Left forelimb (tissue), 1 donor: ENCODE measurements at regions not wholly inside any gene's neighbourhood (a gene's known extent, or its start where the extent isn't known, plus 50 kb on each side); places are given as distances from the start of the nearest gene placed in this dataset.

Experiments
- DNase-seq: peaks from one replicate; pipeline ENCODE4 v3.0.0-alpha.2; 2018; ENCODE audit warnings: low spot score

DNA sequence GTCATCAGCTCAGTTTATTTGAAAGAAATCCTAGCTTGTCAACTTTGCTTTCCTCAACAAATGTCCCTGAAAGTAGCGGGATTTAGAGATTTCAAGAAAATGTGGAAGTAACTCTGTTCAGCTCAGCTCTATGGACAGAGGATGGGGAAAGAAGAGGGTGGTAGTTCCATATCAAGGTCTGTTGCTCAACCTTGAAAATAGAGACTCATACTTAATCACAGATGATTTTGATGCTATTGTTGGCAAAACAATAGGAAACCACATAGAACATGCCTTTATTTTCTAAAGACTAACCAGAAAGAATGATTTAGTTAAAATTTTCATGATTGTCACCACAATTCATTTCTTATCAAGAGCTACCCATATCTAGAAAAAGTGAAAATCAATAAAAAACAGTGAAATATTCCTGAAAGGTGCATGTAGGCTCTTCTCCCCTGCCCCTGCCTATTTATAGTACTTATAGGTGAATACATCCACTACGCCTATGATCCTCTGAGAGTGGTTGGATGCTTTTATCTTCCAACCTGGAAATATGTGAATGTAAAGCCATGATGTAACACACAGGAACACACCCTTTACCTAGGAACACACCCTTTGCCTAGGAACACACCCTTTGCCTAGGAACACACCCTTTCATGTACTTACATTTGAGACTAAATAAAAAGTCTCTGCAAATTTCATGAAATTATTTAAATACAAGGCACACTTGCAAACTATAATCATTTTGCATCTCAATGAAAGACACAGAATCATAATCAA, 65.8 kb downstream of the ETAA1 start:
- DNase-seq, result no peak

DNA sequence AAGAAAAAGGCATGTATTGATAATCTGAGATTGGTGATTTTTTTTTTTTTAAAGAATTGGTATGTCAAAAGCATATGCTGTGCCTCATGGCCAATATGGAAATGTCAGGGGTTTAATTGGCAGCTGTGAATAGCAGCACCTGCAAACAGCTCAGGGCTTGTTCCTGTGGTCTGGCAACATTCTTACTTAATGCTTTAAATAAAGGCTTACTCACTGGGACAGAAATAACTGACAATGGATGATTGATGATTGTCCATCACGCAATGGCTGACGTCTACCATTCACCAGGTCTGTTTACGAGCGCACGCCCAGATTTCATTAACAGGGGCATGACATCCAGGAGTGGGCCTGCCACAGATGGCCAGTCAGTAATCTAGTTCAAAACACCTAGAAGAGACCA, 66.7 kb downstream of the ETAA1 start:
- DNase-seq, result no peak

DNA sequence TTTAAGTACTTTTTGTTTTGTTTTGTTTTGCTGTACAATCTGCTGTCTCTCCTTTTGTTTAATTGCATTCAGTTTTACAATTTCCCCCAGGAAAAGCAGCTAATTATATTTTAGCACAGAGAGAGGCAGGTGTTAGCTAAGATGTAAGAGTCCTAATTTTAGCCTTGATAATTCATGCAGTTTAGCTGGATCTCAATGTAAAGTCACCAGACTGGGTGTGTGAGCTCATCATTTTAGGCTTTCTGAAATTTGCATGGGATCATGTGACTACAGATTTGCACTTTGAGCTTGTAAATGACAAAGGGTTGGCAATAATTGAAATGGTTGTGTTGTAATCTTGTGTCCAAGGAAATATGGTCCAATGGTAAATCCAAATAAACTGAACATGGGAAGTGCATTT, 68.5 kb downstream of the ETAA1 start:
- DNase-seq, result no peak

DNA sequence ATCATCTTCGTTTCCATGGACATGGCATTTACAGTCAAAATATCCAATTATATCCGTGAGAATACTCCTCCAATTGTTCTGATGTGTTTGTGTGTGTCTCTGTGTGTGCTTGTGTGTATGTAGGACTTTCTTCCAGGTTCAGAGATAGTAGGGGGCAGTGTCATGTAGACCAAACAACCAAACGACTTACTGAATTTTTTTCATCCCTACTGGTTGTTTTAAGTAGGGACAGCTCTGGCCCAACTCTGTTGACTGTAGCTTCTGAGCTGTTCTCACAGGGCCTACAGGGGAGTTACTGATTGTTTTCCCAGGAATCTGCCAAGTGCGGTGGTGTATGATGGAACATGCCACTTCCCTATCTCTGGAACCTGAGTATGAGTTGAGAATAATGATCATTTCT, 69.6 kb downstream of the ETAA1 start:
- DNase-seq, result no peak

DNA sequence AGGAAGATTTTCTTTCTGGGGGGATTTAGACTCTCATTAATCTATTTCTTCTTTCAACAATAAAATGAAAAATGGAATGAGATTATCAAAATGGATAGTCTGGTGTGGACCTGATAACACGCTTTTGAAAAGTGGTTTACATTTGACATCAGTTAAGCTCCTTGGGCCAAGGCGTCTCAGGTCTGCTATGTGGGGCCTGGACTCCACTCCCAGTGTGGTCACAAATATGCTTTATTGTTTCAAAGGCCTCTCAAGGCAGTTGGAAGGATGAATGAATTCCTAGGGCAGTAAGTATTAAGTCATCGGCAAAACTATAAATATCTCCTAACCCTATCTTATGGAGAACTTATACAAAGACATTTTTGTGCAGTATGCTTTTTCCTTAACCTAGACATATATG, 74.5 kb downstream of the ETAA1 start:
- DNase-seq, result no peak

DNA sequence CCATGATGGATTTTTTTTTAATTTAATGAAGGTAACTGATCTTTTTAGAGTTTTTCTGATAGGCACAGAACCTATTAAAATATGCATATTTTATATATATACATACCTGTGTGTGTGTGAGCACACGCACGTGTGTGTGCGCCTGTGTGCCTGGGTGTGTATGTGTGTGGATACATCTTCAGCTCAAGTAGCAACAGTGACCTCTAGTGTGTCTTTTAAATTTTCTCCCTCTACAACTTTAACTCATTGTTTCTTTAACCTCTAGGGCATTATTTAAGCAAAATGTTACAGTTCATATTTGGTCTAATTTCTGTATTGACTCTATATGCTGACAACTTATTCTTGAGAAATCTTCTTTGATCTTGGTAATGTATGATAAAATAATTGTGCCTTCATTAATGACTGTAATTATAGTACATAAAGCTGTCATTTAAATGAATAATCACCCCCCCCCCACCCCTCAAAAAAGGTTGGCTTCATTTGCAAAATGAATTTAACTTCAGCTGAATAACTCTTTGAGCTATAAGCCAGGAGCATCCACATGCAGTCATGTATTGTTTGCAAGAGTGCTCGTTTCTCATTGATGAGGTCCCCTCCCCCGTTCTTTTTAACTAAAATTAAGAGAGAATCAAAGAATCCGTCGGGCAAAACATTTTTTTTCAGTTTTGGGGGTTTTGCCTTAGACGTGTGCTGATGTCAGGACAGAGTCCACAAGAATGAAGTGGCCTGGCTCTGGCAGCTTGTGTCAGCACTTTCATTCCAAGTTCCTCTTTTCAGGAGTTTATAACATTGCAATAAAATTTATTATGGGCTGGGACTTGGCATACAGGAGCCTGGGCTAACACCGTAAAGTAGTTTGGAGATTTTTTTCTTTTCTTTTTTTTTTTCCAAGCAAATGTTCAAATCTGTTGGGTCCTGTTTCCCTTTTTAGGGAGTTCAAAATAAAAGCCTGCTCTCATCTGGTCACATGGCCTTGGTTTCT, 80.0 kb downstream of the ETAA1 start:
- no peak for DNase-seq

DNA sequence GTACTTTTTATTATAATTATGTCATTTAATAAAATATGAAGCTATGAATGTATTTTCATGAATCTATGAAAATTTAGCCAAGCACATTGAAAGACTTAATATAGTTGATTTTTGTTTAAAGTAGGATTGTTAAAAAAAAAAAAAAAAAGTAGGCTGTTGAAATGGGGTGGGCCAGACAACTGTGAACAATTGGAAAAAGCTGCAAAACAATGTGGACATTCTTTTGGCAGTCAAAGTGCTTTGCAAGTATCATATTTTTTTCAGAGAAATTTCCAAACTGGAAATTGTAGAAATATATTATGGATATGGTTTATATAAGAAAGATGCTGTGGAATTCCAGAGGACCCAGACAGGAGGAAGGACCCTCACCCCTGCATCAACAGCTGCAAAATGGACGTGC, 82.1 kb downstream of the ETAA1 start:
- DNase-seq, result no peak

DNA sequence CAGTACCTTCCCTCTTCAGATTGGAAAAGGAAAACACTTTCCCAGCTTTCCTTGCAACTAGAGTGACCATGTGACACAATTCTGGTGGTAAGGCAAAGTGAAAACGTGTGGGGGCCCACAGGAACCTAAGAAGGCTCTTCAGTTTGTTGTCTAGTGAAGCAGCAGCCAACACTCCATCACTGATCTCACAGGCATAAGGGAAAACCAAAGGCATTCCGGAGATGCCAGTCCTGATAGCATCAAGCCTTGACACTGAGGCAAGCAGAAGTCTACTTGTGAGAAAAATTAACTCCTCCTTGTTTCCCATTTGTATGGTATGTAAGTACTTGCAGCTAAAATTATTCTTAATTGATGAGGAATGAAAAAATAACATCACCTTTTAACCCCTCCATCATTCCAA, 88.3 kb downstream of the ETAA1 start:
- DNase-seq, result no peak

DNA sequence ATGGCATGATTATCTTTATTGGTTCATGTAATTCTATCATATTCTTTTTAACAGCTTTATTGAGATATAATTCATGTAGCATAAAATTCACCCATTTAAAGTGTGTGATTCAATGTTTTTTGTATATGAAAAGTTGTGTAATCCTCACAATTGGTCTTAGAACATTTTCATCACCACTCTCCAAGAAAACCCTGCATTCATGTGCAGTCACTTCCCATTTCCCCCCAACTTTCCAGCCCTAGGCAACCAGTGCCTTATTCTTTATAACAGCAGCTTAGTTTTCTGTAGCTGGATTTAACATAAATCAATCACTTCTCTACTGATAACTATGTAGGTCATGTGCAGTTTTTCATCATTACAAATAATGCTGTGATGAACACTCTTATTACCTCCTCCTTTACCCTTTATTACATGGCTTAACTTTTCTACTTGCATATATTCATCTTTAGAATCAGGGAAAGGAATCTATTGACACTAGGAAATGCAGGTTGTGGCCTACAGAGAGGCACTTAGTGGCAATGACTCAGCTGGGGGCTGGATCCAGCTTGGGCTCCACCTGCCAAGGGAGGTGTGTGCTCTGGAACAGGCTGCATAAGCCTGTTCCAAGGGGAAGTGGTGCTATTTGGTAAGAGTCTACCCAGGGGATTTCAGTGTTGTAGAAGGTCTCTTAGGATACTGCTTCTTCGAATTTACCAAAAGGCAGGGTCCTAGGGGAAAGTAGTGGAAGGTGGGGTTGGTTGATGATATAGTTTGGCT, 89.1 kb downstream of the ETAA1 start:
- DNase-seq, result no peak

DNA sequence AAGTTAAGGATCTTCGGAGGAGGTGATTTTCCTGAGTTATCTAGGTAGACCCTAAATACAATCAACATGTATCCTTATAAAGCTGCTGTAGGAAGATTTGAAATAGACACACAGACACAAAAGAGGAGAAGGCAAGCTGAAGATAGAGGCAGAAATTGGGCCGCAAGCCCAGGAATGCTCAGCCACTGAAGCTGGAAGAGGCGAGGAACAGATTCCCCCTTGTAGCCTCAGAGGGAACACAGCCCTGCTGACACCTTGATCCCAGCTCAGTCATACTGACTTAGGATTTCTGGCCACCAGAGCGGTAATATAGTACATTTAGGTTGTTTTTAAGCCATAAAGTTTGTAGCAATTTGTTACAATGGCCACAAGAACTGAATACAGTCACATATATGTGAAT, 90.9 kb downstream of the ETAA1 start:
- no peak for DNase-seq

DNA sequence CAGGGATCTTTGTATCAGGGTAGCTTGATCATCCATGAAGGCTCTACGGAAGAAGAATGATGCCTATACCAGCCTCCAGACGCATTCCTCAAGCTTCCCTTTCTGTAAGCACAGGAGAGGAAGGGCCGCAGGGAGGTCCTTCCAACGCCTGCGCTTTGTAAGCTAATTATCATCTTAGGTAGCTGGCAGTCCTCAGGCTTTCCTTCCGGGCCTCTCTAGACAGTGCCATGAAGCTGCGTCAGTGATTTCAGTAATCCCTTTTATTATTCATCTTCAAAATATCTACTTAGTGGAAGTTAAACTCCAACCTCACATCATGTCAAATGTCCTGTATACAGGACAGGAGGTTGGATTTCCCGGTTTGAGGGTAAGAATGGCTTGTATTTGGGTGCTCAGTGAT, 92.3 kb downstream of the ETAA1 start:
- DNase-seq, result no peak

DNA sequence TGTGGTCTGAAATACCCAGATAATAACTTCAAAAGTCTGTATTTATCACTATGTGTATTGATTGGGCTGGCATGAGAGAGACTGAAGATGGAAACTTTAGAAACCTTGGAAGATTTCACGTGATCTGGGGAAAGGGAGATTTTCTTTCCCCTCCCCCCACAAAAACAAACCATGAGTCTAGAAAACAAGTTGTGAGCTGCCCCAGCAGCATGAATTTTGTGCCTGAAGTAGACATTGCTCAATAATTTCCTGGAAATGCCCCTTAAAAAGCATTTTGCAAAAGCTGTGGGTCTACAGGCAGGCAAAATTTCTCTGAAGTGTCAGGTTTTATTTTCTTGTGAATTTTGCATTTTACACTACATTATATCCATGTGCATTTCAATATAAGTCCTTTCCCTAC, 101.8 kb downstream of the ETAA1 start:
- DNase-seq, result no peak

DNA sequence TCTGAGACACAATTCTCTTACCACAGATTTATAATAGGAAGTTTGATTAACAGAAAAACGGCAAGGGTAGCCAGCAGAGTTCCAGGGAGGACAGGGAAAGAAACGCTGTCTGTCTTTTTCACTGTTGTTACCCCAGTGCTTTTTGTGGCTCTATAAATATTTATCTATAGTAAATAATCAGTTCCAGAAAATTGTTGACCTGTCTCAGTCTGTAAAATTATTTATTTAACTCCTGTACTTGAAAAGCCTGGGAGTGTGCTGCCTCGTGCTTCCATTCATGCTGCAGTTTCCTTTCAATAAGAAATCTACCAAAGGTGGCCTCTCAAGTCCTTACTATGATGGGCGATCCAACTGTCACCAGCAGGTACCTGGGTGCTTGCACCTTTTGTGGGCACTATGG, 102.9 kb downstream of the ETAA1 start:
- DNase-seq, result no peak

DNA sequence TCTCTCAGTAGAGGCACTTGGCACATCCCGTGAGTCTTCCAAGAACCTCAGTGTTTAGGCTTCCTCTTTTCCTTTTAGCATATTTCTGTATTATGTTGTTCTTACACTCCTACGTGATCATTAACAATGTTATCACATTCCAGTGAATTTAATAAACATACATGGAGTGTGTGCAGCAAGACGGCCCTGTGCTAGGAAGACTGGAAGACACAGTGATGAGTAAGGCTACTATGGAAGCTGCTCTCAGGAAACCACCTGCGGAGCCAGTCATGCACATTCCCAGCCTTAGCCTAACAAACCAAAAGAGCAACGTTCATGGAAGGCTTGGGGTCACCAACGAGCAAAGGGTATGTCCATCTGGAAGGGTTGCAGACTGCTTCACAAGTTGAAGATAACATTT, 103.4 kb downstream of the ETAA1 start:
- DNase-seq, result no peak

DNA sequence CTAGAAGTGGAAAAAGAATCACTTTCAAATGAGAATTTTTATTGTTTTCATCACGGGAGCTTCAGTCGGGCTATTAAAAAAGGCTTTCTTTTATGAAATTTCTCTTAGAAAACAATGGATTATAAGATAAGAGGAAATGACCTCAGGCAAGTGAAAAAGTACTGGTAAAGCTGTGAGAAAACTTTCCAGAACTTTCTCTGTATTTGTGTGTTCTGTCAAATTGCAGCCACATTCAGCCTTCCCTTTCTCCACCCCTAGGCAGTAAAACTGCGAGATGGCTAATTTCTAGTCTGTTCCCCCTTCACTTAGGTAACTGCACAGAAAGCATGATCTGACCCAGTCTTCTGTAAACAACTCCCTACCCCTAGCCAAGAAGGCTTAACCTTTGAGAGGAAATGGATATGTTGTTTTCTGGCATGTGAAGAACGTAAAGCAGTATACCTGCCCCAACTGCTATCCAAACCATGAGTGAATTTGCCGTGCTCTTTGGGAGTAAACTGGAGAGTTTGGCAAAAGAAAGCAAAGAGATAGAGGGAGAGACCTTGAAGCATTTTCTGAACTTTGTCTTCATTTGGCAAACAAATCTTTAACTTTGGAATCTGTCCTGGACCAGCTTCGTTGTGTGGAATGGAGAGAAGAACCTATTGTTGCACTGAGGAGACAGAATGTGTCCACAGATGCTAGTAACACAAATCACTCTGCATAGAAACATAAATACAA, 105.4 kb downstream of the ETAA1 start:
- no peak for DNase-seq

DNA sequence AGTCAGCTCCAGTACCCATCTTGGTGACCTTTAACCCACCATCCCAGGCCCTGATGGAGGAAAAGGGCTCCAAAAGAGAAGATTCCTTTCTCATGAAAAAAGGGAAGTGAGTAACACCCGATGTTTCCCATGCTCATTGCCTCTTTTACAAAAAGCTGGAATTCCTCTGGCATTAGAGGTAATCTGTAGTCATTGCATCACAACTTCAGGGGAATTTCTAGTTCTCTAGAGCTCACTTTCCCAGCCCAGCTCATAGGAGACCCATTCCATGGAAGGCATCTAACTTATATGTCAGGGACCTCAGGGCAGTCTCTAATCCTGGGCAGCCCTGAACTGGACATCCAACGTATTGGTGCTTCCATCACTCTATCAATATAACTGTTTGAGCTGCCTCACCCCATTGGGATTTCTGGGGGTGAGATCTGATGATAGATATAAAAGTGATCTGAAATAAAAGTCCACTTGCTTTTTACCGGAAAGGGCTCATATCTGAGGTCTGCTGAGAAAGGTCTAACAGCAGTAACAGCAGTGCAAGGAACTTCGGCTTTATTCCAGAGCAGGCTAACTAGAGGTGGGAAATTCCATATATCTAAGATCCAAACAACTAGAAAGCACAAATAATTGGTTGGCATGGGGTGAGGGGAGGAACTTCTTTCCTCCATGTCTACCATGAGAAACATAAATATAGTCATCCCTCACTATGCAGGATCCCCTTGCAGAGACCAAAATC, 106.1 kb downstream of the ETAA1 start:
- DNase-seq, result no peak

DNA sequence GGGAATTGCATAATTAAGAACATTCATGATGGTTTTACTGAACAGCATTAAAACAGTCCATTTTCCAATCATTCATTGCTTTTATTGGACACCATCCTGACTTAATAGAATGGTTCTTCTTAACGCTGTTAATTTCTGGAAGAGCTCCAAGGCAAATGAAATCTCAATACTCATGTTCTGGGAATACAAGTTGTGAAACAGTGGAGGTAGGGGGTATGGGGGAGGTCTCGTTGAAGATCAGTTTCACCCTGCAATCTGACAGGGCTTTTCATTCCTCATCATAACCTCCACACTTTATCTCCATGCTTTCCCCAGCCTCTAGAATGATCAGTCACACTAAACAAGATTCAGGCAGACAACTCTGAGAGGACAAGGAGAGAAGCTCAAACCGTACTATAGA, 113.6 kb downstream of the ETAA1 start:
- no peak for DNase-seq

DNA sequence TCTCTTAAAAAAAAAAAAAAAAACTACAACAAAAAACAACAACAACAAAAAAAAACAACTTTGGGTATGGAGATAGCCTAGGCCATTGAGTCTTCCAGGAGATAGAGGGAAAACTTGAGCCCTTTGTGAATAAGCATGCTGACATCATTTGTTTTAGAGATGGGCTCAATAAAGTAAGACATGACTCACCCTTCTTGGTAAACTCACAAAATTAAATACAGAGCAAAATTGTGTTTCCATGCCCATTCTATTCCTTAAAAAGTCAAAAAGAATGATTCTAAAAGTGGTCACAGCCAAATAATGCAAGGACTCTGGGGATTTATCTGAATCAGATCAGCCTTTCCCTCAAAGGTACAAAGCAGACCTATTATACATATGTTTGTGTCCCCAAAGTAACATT, 117.4 kb downstream of the ETAA1 start:
- no peak for DNase-seq

DNA sequence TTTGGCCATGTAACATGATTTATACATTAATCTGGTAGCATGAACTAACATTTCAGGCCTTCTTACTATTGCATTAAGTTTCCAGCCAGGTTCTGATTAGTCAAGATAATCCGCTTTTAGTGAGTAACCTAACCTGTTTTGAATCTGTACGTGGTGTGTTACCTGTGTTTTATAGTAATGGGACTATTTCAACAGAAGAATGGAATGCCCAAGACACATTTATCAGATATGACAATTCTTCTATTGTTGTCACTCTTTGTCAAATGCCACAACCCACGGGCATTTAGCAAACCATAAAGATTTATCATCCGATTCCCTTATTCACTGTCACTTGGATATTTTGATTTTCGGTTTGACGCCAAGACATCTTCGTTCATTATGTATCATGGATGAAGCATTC, 117.9 kb downstream of the ETAA1 start:
- no peak for DNase-seq

DNA sequence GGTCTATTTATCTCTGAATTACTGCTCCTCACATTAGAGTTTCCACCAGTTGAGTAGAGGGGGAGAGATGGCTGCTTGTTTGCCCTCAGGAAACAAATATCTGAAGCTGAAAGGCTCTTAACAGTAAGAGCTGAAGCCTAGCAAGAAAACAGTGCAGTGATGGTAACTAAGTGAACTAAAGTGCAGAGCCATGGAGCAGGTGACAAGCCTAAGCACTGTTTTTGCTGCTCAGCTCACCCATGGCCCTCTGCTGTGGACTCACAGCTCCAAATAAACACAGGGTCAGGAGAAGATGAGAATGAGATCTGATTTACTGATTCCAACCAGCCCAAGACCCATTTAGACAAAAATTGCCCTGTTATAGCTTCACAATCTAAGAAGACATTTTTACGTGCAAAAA, 118.4 kb downstream of the ETAA1 start:
- DNase-seq, result no peak

DNA sequence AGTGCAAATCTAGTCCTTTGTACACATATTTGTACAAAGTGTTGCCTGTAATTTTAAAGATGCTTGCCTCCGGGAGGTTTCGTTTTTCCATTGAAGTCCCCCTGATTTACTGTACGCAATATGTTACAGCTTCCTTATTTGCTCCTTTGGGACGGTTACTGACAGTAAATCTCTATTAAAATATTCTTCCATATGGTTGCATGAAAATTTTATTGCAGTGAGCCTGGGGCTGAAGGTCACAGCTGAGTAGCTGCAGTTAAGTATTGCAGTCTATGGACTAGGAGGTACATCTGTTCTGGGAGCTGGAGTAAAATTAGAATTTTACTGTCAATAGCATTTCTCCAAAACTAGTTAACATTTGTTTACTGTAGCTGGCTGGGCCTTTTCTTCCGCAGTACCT, 119.2 kb downstream of the ETAA1 start:
- DNase-seq, result no peak
